Progenitor cell of endocrine pancreas (in vitro differentiated cells): ENCODE measurements at regions not wholly inside any gene's neighbourhood (a gene's known extent, or its start where the extent isn't known, plus 50 kb on each side); places are given as distances from the start of the nearest gene placed in this dataset.

Experiments used
- DNase-seq: peaks from one replicate; pipeline ENCODE4 v3.0.0; 2021; ENCODE audit warnings: low spot score; ENCODE audit not compliant: unreplicated experiment
- H3K27ac Mint-ChIP-seq: 2 replicates; pipeline ENCODE4 v1.8.0; 2021; ENCODE audit warnings: mild to moderate bottlenecking, moderate library complexity, mixed read lengths
- H3K27me3 Mint-ChIP-seq: 2 replicates; pipeline ENCODE4 v1.8.0; 2021; ENCODE audit warnings: mixed read lengths
- H3K36me3 Mint-ChIP-seq: 2 replicates; pipeline ENCODE4 v1.8.0; 2022; ENCODE audit warnings: mixed read lengths; ENCODE audit not compliant: insufficient read depth
- H3K4me1 Mint-ChIP-seq: 2 replicates; pipeline ENCODE4 v1.8.0; 2021; ENCODE audit warnings: low read depth, mixed read lengths
- H3K4me3 Mint-ChIP-seq: 2 replicates; pipeline ENCODE4 v1.8.0; 2021; ENCODE audit warnings: low read depth, mild to moderate bottlenecking, moderate library complexity, mixed read lengths
- H3K9me3 Mint-ChIP-seq: 2 replicates; pipeline ENCODE4 v1.8.0; 2021; ENCODE audit warnings: low read depth, mixed read lengths
- CTCF ChIP-seq: fragments of 200-600 bp; sonication (generic); IDR thresholded peaks from one replicate; pipeline ENCODE4 v1.5.0; 2021; ENCODE audit warnings: antibody characterized with exemption, mild to moderate bottlenecking; ENCODE audit not compliant: unreplicated experiment

GRCh38 chr3:153673853-153674252, 447.3 kb upstream of the ARHGEF26 start:
- Mint-ChIP-seq H3K27me3 (peaks cover 6% of the 10 kb centered on the region), H3K4me1 (no peaks in the 10 kb centered on the region), H3K27ac (no peak overlapping the region), H3K9me3 (no peaks in the 10 kb centered on the region), H3K36me3 (no peaks in the 10 kb centered on the region), H3K4me3 (no peak overlapping the region)
- TF ChIP-seq CTCF: no peak
- DNase-seq: no peak

- H3K4me3 Mint-ChIP-seq: no peak overlapping the region
- H3K27me3 Mint-ChIP-seq: no peaks in the 10 kb centered on the region
- DNase-seq: no peak
- H3K4me1 Mint-ChIP-seq: peaks cover 8% of the 10 kb centered on the region
- H3K36me3 Mint-ChIP-seq: no peaks in the 10 kb centered on the region
- no peak for TF ChIP-seq CTCF
- peaks cover 9% of the 10 kb centered on the region for H3K9me3 Mint-ChIP-seq
- H3K27ac Mint-ChIP-seq: no peak overlapping the region
These were observed 441.5 kb upstream of the ARHGEF26 start for GRCh38 chr3:153679714-153680113.

- Mint-ChIP-seq H3K4me3 (no peak overlapping the region), H3K36me3 (no peaks in the 10 kb centered on the region), H3K27me3 (no peaks in the 10 kb centered on the region), H3K9me3 (peaks cover 9% of the 10 kb centered on the region), H3K4me1 (peaks cover 9% of the 10 kb centered on the region), H3K27ac (no peak overlapping the region)
- no peak for TF ChIP-seq CTCF
- DNase-seq: no peak
These were observed 440.7 kb upstream of the ARHGEF26 start for GRCh38 chr3:153680526-153680925.

- no peak for TF ChIP-seq CTCF
- peaks cover 9% of the 10 kb centered on the region for H3K9me3 Mint-ChIP-seq
- peaks cover 9% of the 10 kb centered on the region for H3K4me1 Mint-ChIP-seq
These were observed 440.1 kb upstream of the ARHGEF26 start for GRCh38 chr3:153681057-153681456.

GRCh38 chr3:153688301-153689120, 432.7 kb upstream of the ARHGEF26 start:
- H3K4me1 Mint-ChIP-seq: peaks cover 7% of the 10 kb centered on the region
- TF ChIP-seq CTCF: no peak
- H3K27ac Mint-ChIP-seq: no peak overlapping the region
- DNase-seq: no peak
- no peaks in the 10 kb centered on the region for H3K36me3 Mint-ChIP-seq
- no peaks in the 10 kb centered on the region for H3K27me3 Mint-ChIP-seq
- H3K4me3 Mint-ChIP-seq: no peak overlapping the region
- peaks cover 4% of the 10 kb centered on the region for H3K9me3 Mint-ChIP-seq

More at GRCh38 chr3:153681057-153681456, 440.1 kb upstream of the ARHGEF26 start:
- H3K4me3 Mint-ChIP-seq: no peak overlapping the region
- DNase-seq: no peak
- no peaks in the 10 kb centered on the region for H3K36me3 Mint-ChIP-seq
- no peaks in the 10 kb centered on the region for H3K27me3 Mint-ChIP-seq
- no peak overlapping the region for H3K27ac Mint-ChIP-seq
